HG03280 (cell line): ENCODE measurements at regions not wholly inside any gene's neighbourhood (a gene's known extent, or its start where the extent isn't known, plus 50 kb on each side); places are given as distances from the start of the nearest gene placed in this dataset.
A peak's percentile ranks its signal among the peaks of the same experiment; 100 is the strongest.

Source experiments
- ATAC-seq: cut with Tn5 transposase; IDR thresholded peaks from one replicate; pipeline ENCODE4 v1.9.1; 2021; ENCODE audit warnings: mild to moderate bottlenecking, moderate library complexity; ENCODE audit not compliant: unreplicated experiment

- ATAC-seq: no peak
These were observed 188.8 kb upstream of the PAPPA start for GRCh38 chr9:115964710-115965347.

DNA sequence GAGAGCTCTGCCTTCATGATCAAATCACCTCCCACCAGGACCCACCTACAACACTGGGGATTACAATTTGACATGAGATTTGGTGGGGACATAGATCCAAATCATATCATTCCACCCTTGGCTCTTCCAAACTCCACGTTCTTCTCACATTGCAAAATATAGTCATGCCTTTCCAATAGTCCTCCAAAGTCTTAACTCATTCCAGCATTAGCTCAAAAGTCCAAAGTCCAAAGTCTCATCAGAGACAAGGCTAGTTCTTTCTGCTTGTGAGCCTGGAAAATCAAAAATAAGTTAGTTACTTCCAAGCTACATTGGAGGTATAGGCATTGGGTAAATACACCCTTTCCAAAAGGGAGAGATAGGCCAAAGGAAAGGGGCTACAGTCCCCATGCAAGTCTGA is 186.9 kb upstream of the PAPPA start:
- no peak for ATAC-seq

GRCh38 chr9:115969096-115969495 is 184.5 kb upstream of the PAPPA start:
- no peak for ATAC-seq

DNA sequence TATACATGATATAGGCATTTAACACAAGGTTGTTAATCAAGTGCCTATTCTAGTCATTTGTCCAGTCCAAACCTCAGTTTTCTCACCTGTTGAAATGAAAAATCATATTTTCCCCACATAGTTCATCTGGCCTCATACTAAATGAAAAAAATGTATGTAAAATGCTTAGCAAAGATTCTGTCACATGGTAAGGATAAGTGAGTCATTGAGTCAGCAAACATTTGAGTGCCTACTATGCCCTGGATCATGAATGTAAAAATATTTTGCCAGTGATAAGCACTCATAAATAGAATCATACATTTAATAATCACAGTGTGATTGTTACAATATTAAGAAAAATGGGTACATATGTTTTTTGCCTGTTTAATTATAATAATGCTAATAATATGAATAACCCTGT is 181.2 kb upstream of the PAPPA start:
- ATAC-seq: no peak

DNA sequence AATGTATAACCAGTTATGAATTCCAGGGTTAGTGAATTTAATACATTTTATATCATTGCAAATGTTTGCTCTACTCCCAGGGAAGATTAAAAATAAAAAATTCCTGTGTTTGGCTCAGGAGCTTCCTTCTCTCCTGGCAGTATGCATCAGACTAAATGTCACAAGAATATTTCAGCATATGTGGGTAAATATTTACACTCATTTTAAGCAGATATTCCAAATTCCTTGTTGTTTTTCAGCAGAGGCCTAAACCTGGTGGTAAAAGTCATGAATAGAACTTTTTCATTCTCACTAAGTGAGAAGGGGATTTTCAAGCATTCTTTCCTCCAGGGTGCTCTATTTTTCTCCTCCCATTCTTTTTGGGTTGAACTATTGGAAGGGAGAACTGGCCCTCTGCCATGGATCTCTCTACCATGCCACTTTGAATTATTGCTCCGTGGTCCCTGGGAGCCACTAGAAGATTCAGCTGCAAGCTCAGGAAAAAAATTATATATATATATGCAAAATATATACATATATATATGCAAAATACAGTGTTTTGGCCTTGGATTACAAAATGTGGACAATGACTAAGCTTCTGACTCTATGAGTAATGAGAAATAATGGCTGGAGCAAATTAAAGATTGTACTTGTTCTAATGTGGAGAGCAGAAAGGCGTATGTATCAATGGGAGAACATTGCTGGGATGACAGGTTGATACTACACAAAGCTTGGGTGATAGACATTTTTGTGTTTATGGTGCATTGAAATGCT is 180.6 kb upstream of the PAPPA start:
- no peak for ATAC-seq

DNA sequence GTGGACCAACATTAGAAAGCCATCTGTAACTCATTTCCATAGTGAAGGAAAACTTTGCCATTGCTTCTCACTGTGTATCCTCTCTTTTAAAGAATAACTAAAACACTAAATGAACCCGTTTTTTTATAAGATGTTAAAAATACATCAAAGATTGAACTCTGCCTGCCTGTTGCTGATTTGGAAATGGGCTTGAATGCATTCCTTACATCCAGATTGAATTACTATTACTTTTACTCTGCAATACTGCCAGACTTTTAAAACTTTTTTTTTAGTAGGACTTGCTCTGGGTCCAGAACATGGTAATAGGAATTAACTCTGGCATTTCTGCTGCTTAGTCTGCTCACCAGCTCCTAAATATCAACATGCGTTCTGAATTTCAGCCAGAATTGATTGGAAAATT is 176.8 kb upstream of the PAPPA start:
- ATAC-seq: no peak

- ATAC-seq: no peak
These were observed 175.5 kb upstream of the PAPPA start for GRCh38 chr9:115978091-115978490.

DNA sequence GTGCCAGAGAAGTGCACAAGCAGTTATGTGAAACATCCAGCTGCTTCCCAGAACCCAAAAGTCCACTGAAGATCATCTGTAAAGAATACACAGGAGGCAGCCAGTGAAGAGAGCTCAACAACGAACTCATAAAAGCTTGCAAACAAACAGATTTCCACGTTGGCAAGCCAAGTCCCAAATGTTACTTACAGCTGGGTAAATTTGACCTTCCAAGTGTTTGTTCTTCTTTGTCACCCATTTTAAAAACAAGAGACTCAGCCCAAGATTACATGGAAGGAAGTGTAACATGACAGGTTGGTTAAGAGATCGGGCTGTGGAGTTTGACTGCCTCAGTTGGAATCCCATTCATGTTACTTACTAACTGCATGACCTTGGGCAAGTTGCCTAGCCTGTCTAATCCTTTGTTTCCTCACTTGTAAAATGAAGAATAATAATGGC is 174.9 kb upstream of the PAPPA start:
- ATAC-seq: no peak

DNA sequence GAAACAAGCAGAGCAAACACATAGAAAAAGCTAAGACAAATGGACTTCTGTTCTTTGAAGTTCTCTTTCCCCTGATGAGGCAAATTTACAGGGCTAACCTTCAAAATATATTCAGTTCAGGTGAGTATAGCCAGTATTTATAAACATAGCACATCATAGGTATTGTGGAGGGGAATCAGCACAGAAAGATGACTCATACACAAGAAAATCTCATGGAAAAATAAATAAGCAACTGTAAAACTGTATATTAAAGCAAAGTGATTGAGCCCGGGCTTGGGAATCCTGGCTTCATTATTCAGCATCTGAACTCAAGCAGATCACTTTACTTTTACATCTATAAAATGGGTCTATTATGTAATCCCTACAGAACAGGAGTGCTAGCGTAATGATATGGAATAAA is 173.5 kb upstream of the PAPPA start:
- ATAC-seq: no peak

GRCh38 chr9:115980502-115980901 is 173.1 kb upstream of the PAPPA start:
- no peak for ATAC-seq

GRCh38 chr9:115980976-115981375 is 172.6 kb upstream of the PAPPA start:
- no peak for ATAC-seq

GRCh38 chr9:115983366-115983765 is 170.2 kb upstream of the PAPPA start:
- no peak for ATAC-seq

DNA sequence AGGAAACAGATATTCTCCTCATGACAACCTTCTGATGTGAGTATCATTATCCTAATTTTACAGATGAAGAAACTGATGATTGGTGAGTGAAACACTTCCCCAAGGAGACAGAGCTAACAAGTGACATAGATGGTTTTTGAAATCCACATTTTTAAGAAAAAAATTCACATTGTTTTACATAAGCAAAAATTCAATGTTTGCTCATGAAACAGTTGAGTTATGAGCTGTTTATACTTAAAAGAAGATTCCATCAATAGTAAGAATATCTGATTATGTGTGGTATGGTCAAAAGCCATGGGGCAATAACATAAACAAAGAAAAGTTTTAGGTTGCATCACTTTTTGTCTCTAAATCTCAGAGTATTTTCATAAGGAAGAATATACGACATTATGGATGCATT is 167.9 kb upstream of the PAPPA start:
- no peak for ATAC-seq

DNA sequence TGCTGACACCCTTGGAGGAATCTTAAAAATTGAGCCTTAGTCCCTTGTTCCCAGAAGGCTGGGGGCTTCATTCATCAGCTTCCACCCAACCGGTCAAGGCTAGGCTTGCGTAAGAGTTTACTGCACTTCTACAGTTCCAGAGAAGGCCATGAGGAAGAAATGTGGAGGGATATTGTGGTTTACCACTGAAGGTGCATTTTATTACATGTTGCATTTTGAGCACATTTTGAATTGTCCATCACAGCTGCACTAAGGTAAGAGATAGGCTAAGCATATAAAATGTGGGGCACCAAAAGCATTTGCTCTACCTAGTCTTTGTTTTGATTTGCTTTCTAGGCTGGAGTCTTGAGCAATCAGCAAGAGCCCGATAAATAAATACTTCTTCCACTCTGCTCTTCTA is 167.1 kb upstream of the PAPPA start:
- no peak for ATAC-seq

DNA sequence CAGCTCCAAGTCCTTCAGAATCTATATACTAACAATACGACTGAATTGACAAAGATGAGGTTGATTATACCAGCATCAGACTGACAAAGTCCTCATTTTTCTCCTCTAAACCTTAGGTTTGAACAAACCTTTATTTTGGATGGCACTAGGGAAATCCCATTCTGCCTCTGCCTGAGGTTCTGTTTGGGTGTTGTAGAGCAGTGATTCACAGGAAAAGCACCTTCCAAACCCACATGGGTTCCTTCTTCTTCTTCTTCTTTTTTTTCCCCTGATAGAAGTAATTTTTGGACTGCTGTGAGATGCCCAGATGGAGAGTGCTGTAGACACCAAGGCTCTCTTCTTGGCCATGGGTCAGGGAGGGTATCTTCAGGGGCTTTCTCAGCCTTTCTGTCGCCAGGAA is 164.9 kb upstream of the PAPPA start:
- ATAC-seq: no peak

DNA sequence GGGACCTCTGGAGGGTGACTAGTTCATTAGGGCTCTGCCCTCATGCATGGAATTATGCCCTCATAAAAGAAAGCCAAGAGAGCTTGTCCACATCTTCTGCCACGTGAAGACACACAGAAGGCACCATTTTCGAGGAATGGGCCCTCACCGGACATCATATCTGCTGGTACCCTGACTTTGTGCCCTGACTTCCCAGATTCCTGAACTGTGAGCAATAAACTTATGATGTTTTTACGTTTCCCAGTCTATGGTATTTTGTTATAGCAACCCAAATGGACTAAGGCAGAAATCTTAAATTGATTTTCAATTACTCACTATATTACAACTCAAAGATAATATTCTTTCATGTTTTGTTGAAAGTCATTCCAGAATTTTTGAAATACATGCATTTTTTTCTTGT is 163.8 kb upstream of the PAPPA start:
- no peak for ATAC-seq

DNA sequence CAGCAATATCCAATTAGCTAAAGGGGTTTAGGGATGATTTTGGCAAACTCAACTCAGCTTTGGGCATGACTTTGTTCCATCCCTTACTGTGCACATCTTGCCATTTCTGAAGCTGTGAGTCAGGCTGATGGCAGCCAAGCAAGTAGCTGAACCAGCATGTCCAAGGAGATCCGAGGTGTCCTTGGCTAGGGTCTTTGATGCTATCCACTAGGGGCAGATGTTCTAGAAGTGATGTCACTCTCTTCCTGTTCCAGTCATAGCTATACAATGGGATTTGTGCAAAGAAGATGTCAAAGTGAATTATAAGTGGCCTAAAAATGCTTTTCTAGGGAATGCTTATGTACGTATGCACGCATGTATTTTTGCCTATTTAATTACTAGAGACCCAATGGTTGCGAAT is 160.8 kb upstream of the PAPPA start:
- ATAC-seq: no peak

- no peak for ATAC-seq
These were observed 155.7 kb upstream of the PAPPA start for GRCh38 chr9:115997923-115998322.

DNA sequence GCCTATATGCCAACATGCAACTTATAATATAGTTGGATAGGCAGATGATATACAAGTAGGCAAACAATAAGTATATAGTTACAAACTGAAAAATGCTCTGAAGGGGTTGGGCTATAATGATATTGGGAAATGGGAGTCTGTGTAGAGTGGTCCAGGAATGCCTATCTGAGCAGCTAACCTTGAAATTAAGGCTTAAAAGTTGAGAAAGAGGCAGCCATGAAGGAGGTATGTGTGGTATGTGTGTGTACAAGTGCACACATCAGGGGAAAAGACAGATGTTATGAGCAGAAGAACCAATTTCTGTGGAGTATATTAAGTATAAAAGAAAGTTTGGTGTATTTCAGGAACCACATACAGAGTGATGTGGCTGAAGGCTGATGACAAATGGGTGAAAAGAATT is 154.9 kb upstream of the PAPPA start:
- ATAC-seq: no peak

- no peak for ATAC-seq
These were observed 154.1 kb upstream of the PAPPA start for GRCh38 chr9:115999498-115999897.

DNA sequence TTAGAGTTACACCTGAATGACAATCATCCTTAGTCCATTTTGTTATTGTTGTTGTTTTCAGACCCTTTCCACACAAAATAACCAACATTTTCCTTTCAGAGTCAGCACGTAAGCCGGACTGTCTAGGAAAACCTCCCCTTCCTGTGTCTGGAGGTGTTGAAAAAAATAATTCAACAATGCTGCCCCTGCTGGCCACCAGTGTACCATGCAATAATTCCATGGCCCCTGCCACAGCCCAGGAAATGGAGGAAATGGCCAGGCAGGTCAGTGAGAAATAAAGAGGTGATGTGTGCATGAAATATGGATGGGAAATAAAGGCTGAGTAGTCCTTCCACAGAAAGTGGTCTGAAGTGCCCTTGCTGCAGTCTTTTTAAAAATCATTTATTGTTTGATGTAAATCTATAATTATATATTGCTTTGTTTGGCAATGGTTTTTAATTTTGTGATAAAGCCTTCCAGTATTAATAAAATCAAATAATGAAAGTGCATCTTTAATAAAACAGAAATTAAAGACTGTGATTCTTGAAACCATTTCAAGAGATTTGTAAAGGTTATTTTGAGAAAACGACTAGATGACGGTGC is 152.8 kb upstream of the PAPPA start:
- peak; percentile 85 for ATAC-seq

GRCh38 chr9:116002181-116002580 is 151.4 kb upstream of the PAPPA start:
- ATAC-seq: no peak
